NCI-H510A (cell line): ENCODE measurements at regions not wholly inside any gene's neighbourhood (a gene's known extent, or its start where the extent isn't known, plus 50 kb on each side); places are given as distances from the start of the nearest gene placed in this dataset.
"Not testable (repeated sequence)": the region's sequence is repeated elsewhere in the genome, so short reads cannot be mapped to it uniquely, and the experiment has no call there.

ENCODE experiments used
- DNase-seq: peaks from one replicate; lab custom pipeline; 2025; lab: John Stamatoyannopoulos, UW

DNA sequence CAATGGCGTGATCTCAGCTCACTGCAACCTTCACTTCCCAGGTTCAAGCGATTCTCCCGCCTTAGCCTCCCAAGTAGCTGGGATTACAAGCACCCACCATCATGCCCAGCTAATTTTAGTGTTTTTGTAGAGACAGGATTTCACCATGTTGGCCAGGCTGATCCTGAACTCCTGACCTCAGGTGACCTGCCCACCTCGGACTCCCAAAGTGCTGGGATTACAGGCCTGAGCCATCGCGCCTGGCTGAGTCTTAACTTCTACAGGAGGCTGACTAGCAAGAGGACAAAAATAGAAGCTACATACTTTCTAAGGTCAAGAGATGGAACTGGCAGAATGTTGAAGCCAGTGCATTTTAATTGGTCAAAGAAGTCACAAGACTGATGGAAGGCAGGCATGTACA, 2296.2 kb upstream of the RAG2 start:
- not testable (repeated sequence) for DNase-seq

DNA sequence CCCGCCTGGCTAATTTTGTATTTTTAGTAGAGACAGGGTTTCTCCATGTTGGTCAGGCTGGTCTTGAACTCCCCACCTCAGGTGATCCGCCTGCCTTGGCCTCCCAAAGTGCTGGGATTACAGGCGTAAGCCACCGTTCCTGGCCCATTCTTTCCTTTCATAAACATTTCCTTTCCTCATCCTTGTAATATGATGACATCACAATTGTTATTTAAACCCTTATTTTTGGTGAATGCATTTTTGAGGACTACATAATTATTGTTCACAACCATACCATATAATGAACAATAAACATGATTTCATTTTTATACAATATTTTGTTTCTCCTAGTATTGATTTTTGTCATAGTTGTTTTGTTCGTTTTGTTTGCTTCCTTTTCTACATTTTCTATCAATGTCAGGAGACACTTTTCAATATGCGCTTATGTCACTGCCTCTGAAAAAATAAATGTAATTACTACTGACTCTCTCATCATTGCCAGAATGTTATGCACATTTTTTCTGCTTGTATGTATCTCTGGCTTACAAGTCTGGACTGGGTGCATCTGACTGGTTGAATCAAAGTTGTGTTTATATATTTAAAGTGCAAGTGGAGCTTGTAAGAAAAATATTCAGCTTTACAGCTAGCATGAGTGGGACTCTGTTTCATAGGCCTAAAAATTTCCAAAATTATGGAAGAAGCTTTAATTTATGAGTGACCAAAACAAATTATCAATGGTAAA, 2286.3 kb upstream of the RAG2 start:
- DNase-seq: no peak

GRCh38 chr11:38867338-38867737, 2269.3 kb upstream of the RAG2 start:
- no peak for DNase-seq

GRCh38 chr11:38865922-38866321, 2267.9 kb upstream of the RAG2 start:
- DNase-seq: no peak

DNA sequence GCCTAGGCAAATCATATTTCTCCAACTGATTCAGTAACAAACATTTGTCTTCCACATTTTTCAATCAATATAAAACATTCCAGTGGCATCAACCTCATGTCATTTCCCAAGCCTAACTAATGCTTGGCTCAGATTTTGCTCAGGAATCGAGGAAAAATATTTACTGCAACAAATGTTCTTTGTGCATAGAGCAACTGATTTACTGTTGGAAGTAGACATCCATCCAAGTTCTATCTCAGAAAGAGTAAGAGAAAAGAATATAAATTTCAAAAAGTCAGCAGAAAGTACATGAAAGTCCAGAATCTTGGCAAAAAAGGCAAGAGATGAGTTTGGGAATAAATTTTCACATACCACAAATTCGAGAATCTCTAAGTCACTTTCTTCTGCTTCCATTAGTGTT, 2245.0 kb upstream of the RAG2 start:
- no peak for DNase-seq

- no peak for DNase-seq
Measured at GRCh38 chr11:38839071-38839470, 2241.0 kb upstream of the RAG2 start.

DNA sequence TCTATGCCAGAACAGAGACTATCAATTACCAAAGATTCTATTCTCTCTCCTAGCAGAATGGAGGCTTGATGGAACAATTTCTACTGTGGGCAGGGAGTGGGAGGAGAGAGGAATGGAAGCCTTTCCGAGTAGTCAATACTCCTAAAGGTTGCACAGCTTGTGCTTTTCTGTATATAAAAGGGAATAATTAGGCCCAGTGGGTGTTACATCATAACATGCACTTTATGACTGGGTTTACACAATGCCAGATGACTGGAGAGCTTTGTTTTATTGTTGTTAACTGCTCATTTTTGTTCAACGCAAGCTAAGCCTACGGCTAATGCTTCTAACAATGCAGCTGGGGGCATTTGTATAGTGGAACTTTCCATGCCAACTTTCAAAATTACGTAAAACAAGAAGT, 2237.9 kb upstream of the RAG2 start:
- no peak for DNase-seq

DNA sequence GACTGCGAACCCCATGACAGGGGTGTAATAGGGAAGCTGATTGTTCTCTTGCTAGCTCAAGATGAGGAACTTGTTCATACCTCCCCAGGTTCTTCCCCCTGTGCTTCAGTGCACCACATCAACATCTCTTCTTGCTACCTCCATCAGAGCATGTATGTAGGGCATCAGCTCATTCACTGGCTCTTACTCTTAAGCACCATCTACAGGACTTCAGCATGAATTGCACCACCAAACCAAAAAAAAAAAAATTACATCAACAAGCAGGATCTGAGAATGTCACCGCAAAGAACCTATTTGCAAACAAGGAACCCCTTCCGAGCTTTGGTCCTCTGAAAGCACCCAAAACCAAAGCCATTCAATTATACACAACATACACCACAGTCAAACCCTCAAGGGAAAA, 2226.5 kb upstream of the RAG2 start:
- no peak for DNase-seq

DNA sequence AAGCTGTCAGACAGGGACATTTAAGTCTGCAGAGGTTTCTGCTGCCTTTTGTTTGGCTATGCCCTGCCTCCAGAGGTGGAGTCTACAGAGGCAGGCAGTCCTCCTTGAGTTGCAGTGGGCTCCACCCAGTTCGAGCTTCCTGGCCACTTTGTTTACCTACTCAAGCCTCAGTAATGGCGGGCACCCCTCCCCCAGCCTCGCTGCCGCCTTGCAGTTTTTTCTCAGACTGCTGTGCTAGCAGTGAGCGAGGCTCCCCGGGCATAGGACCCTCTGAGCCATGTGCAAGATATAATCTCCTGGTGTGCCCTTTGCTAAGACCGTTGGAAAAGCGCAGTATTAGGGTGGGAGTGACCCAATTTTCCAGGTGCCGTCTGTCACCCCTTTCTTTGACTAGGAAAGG, 2223.8 kb upstream of the RAG2 start:
- not testable (repeated sequence) for DNase-seq

- no peak for DNase-seq
Measured at GRCh38 chr11:38819981-38820380, 2221.9 kb upstream of the RAG2 start.

DNA sequence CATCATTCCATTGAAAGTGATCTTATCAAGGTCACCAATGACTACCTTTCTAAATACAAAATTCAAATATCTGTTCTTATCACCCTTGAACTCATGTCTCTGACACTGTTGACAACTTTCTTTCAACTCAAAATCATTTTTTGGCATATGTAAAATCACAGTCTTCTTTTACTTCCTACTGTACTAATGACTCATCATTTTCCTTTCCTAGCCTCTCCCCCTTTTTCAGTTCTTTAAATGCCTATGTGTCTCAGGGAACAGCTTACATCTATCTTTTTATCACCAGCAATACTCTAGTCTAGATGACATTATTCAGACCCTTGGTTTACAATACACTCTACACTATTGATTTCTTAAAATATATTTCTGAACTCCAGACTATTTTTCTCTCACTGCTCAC, 2220.7 kb upstream of the RAG2 start:
- no peak for DNase-seq

- DNase-seq: no peak
Measured at GRCh38 chr11:38814670-38815069, 2216.6 kb upstream of the RAG2 start.

DNA sequence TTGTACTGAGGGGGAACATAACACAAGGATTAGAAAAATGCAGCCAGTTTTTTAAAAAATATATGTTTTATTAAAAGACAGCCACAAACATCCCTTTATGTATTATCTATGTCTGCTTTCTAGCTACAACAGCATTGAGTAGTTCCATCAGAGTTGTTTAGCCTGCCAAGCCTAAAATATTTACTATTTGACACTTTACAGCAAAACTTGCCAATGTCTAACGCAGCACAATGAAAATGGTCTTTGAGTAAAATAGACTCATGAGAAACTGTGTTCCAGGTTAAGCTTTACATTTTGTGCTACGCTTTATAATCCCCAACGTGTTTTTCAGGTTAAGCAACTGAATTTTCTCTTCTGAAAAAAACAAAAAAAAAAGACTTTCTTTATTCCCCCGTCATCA, 2211.5 kb upstream of the RAG2 start:
- no peak for DNase-seq

DNA sequence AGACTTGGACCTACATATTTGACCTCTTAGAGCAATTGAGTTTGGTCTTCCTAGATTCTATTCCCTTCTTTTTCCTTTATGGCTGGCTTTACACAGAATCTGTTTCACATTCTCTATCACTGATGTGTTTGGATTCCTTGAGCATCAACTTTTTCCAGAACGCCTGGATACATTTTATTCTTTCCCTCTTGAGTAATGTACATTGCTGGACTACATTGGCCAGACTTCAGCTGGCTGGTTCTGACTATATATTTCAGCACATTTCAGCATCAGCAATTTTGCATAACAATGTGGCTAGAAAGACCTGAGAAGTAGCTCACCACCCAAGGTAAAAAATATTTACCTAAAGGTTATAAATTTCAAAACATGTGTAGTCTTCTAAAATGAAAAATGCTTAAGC, 2198.2 kb upstream of the RAG2 start:
- DNase-seq: no peak

DNA sequence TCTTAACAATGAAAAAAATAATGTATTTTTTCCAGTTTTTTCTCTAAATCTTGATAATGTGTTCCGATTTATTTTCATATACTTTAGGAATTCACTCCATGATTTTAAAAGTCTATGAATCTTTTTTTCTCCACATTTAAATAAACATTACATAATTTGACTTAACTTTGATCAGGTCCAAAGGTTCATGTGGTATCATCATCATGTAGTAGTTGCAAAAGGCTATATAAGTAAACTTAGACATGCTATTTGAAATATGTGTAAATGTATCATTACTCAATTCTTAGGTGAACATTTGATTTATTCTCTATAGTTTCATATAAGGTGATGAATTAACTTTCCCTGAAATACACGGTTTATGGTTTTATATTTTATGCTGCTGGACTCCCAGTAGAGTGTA, 2197.0 kb upstream of the RAG2 start:
- no peak for DNase-seq

DNA sequence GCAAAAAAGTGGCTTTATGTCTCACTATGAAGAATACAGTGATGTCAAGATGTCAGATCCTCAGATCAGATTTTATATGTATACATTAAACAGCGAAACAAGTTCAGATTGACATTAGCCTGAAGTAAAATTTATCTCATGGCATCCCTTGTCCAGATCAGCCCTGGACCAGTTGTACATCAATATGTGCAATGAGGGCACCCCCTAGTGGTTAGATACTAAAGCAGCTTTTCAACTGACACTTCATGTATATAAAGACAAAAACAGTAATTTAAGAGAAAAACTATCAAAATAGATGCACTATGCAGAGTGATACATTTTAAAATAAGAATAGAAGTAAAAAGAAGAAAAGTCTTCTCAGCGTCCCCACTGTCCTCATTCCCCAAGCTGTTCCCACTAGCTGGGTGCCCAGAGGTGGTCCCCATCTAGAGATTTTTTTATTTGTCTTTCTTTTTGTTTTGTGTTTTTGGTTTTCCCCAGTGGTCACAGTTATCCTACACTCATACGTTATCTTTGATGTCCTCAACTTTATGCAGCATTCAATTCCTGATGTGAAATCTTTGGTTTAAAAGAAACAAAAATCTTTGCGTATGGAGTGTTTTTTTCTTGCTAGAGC, 2193.4 kb upstream of the RAG2 start:
- peak; percentile 10 for DNase-seq

DNA sequence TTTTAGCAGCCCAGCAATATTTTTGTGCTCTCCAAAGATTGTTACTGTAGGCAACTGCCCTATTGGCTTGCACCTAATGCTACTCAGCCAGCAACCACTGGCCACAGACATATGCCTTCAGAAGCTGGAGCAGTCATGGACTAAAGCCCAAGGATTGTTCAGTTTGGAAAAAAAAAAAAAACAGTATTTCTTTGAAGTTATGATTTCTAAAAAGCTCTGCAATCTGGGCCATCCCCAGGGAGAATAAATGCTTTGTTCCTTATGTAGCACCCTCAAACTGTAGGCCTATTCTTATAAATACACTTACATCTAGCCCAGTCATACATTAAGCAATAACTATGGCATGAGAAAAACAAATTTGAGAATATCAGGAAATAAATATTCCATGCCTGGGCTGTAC, 2190.5 kb upstream of the RAG2 start:
- no peak for DNase-seq

DNA sequence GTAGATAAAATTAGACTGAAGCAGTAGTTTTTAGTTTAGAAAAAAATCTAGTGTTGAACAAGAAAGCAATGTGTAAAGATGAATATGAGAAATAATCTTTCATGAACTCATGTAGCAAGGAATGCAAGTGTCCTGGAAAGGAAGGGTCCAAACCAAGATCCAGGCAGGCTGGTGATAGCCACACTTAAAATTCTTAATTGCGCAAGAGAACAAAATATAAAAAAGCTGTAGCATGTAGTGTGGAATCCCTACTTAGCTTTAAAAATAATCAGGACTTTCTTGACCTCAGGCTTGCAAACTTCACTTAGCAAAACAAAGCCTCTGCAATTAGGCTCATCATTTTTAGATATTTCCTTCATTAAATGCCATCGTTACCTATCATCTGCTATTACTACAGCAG, 2186.1 kb upstream of the RAG2 start:
- no peak for DNase-seq

- DNase-seq: no peak
Measured at GRCh38 chr11:38766796-38767195, 2168.8 kb upstream of the RAG2 start.

- DNase-seq: no peak
Measured at GRCh38 chr11:38759394-38759793, 2161.4 kb upstream of the RAG2 start.

GRCh38 chr11:38756537-38756936, 2158.5 kb upstream of the RAG2 start:
- DNase-seq: no peak

- DNase-seq: no peak
Measured at GRCh38 chr11:38751421-38751820, 2153.4 kb upstream of the RAG2 start.

- DNase-seq: not testable (repeated sequence)
Measured at GRCh38 chr11:38746516-38746915, 2148.5 kb upstream of the RAG2 start.

DNA sequence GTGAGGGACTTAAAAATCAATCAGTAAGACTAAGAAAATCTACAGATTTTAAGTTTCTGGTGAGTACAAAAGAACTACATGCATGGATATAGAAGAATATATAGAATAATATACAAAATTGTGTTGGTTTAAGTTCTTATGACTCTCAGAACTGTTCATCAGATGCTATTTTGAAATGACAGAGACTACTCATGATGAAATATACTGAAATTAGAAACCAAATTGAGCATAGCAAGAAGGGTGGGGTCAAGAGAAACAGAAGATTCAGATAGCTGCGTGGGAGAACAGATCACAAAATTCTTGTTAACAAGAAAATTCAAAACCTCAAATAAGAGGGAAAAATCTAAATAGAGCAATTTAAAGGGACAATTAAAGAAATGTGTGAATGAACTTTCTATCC, 2125.3 kb upstream of the RAG2 start:
- DNase-seq: no peak
